GM18502 (cell line): ENCODE measurements at regions not wholly inside any gene's neighbourhood (a gene's known extent, or its start where the extent isn't known, plus 50 kb on each side); places are given as distances from the start of the nearest gene placed in this dataset.

Experiments
- ATAC-seq: cut with Tn5 transposase; IDR thresholded peaks from one replicate; pipeline ENCODE4 v1.9.1; 2021; ENCODE audit warnings: mild to moderate bottlenecking; ENCODE audit not compliant: unreplicated experiment, poor library complexity

- no peak for ATAC-seq
These were observed 1147.3 kb downstream of the XPNPEP1 start for GRCh38 chr10:108775911-108776475.

GRCh38 chr10:108771106-108771505, 1152.2 kb downstream of the XPNPEP1 start:
- no peak for ATAC-seq

GRCh38 chr10:108765794-108766193, 1157.5 kb downstream of the XPNPEP1 start:
- ATAC-seq = no peak

- ATAC-seq = no peak
These were observed 1165.4 kb downstream of the XPNPEP1 start for GRCh38 chr10:108757946-108758345.

GRCh38 chr10:108755646-108756045, 1167.7 kb downstream of the XPNPEP1 start:
- no peak for ATAC-seq

GRCh38 chr10:108753326-108753725, 1170.0 kb downstream of the XPNPEP1 start:
- ATAC-seq = no peak

GRCh38 chr10:108749042-108749441, 1174.3 kb downstream of the XPNPEP1 start:
- ATAC-seq = peak; percentile 86

GRCh38 chr10:108736111-108736510, 1187.2 kb downstream of the XPNPEP1 start:
- ATAC-seq = no peak

GRCh38 chr10:108735380-108735779, 1187.9 kb downstream of the XPNPEP1 start:
- ATAC-seq = no peak

GRCh38 chr10:108721874-108722273, 1201.4 kb downstream of the XPNPEP1 start:
- no peak for ATAC-seq

- no peak for ATAC-seq
These were observed 1207.0 kb downstream of the XPNPEP1 start for GRCh38 chr10:108716352-108716751.

GRCh38 chr10:108709927-108710722, 1213.2 kb downstream of the XPNPEP1 start:
- ATAC-seq = no peak

GRCh38 chr10:108708363-108708762, 1214.9 kb downstream of the XPNPEP1 start:
- ATAC-seq = no peak

GRCh38 chr10:108696792-108697477, 1226.4 kb downstream of the XPNPEP1 start:
- peak; percentile 95 for ATAC-seq

GRCh38 chr10:108691126-108691525, 1232.2 kb downstream of the XPNPEP1 start:
- ATAC-seq = no peak

- ATAC-seq = no peak
These were observed 1232.8 kb downstream of the XPNPEP1 start for GRCh38 chr10:108690530-108690929.

GRCh38 chr10:108689891-108690290, 1233.4 kb downstream of the XPNPEP1 start:
- no peak for ATAC-seq

- peak; percentile 72 for ATAC-seq
These were observed 1235.0 kb downstream of the XPNPEP1 start for GRCh38 chr10:108688314-108688713.

- ATAC-seq = no peak
These were observed 1237.3 kb downstream of the XPNPEP1 start for GRCh38 chr10:108685863-108686531.

- no peak for ATAC-seq
These were observed 1238.9 kb downstream of the XPNPEP1 start for GRCh38 chr10:108684431-108684830.

- ATAC-seq = no peak
These were observed 1249.6 kb downstream of the XPNPEP1 start for GRCh38 chr10:108673741-108674140.
